Activated B cell treated with CpG ODN at 0.5 μM for 24 hours (primary cell): ENCODE measurements at regions not wholly inside any gene's neighbourhood (a gene's known extent, or its start where the extent isn't known, plus 50 kb on each side); places are given as distances from the start of the nearest gene placed in this dataset.
"Not testable (repeated sequence)": the region's sequence is repeated elsewhere in the genome, so short reads cannot be mapped to it uniquely, and the experiment has no call there.

Experiments
- ATAC-seq: fragments of 200-7000 bp; cut with Tn5 transposase; one replicate; pipeline ENCODE4 v1.10.0; 2021; ENCODE audit warnings: low read depth, mild to moderate bottlenecking, moderate library complexity
- CTCF ChIA-PET: fragments of 350-600 bp; sonication (Branson Sonifier 250); formaldehyde crosslinking; loops from one replicate; lab custom pipeline; 2021; ENCODE audit warnings: antibody characterized with exemption; lab: Charles Lee
- POLR2A ChIA-PET: fragments of 350-600 bp; sonication (Branson Sonifier 250); formaldehyde crosslinking; loops from one replicate; lab custom pipeline; 2021; ENCODE audit warnings: antibody characterized with exemption; lab: Charles Lee
- DNase-seq: peaks from one replicate; pipeline ENCODE4 v3.0.0; 2022
- H3K27ac Mint-ChIP-seq: one replicate; pipeline ENCODE4 v1.8.0; 2020; ENCODE audit warnings: mixed read lengths
- H3K27me3 Mint-ChIP-seq: one replicate; pipeline ENCODE4 v1.8.0; 2021; ENCODE audit warnings: mixed read lengths
- H3K36me3 Mint-ChIP-seq: one replicate; pipeline ENCODE4 v1.8.0; 2021; ENCODE audit warnings: low read depth, mixed read lengths
- H3K4me1 Mint-ChIP-seq: one replicate; pipeline ENCODE4 v1.8.0; 2021; ENCODE audit warnings: mixed read lengths
- H3K4me3 Mint-ChIP-seq: one replicate; pipeline ENCODE4 v1.8.0; 2020; ENCODE audit warnings: mild to moderate bottlenecking, mixed read lengths
- H3K9me3 Mint-ChIP-seq: one replicate; pipeline ENCODE4 v1.8.0; 2020; ENCODE audit warnings: mixed read lengths
- intact Hi-C: fragments of 100-400 bp; cut with micrococcal nuclease; formaldehyde crosslinking; loops from one replicate; pipeline ENCODE4 v1.15.1; 2024
- TF ChIP-seq, protein P1 (sequence below): fragments of 200-600 bp; IDR thresholded peaks from one replicate; pipeline ENCODE4 v1.8.0; 2022; ENCODE audit warnings: antibody characterized with exemption, mild to moderate bottlenecking

DNA sequence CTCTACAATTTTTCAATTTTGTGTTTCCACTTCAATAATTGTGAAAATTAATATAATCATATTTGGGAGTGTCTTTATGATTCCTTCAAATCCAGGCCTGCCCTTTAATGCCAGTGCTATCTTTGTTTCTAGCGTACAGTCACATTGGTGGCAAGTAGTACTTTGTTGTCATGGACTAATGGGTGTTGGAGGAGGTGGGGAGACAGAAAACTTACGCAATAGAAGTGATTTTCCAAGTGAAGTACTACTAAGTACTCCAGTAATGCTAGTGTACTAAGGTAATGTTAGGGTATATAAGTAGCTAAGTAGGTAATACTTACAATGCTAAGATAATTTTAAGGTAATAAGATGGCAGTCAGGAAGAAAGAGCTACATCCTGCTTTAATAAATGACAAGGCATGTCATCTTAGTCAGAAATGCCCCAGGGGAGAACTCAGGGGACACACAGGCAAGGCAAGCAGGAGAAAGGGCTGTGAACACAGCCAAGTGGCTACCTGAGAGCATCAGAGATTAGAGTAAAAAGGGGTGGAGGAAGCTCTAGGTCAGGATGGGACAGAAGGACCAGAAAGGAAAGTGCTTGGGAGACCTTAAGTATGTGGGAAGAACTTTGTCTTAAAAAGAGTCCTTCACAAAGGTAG is 217.2 kb upstream of the PRDM1 start:
- intact Hi-C loops: no loop called here
- peak; percentile 70 for ATAC-seq
- POLR2A ChIA-PET: interaction anchor here (0.5 to 1.4 kb wide), 3 partner anchors 15 to 123 kb away, joined by 3 to 7 read pairs (median 4); no protein-coding TSS in a partner anchor
- Mint-ChIP-seq H3K27ac (peak overlapping the region; percentile 81), H3K36me3 (no peaks in the 10 kb centered on the region), H3K27me3 (peaks cover 3% of the 10 kb centered on the region), H3K4me3 (peak overlapping the region; percentile 41), H3K9me3 (no peaks in the 10 kb centered on the region), H3K4me1 (peaks cover 53% of the 10 kb centered on the region)
- CTCF ChIA-PET: no interaction called here
- DNase-seq: no peak
- TF ChIP-seq, protein P1, sequence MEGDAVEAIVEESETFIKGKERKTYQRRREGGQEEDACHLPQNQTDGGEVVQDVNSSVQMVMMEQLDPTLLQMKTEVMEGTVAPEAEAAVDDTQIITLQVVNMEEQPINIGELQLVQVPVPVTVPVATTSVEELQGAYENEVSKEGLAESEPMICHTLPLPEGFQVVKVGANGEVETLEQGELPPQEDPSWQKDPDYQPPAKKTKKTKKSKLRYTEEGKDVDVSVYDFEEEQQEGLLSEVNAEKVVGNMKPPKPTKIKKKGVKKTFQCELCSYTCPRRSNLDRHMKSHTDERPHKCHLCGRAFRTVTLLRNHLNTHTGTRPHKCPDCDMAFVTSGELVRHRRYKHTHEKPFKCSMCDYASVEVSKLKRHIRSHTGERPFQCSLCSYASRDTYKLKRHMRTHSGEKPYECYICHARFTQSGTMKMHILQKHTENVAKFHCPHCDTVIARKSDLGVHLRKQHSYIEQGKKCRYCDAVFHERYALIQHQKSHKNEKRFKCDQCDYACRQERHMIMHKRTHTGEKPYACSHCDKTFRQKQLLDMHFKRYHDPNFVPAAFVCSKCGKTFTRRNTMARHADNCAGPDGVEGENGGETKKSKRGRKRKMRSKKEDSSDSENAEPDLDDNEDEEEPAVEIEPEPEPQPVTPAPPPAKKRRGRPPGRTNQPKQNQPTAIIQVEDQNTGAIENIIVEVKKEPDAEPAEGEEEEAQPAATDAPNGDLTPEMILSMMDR: no peak

GRCh38 chr6:105867821-105868220 is 218.3 kb upstream of the PRDM1 start:
- no peak for ATAC-seq
- peaks cover 3% of the 10 kb centered on the region for H3K27me3 Mint-ChIP-seq
- no peaks in the 10 kb centered on the region for H3K9me3 Mint-ChIP-seq
- TF ChIP-seq, protein P1: no peak
- H3K36me3 Mint-ChIP-seq: no peaks in the 10 kb centered on the region
- CTCF ChIA-PET: no interaction called here
- POLR2A ChIA-PET: no interaction called here
- peaks cover 53% of the 10 kb centered on the region for H3K4me1 Mint-ChIP-seq
- intact Hi-C loops: no loop called here
- no peak for DNase-seq
- no peak overlapping the region for H3K27ac Mint-ChIP-seq
- no peak overlapping the region for H3K4me3 Mint-ChIP-seq

DNA sequence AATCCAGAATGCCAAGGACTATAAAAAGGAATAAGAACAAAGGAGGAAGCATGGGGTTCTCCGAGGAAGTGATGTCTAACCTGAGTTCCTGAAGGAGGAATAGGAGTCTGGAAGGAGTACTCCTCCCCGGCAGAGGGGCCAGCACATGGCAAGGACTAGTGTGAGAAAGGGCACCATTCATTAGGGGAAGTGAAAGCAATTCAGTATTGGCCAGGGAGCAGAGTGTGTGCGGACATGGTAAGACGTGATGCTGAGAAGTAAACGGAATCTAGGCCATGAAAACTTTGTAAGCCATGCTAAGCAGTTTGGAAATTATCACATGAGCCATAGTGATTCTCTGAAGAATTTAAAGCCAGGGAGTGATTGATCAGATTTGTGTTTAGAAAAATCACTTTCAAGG is 218.9 kb upstream of the PRDM1 start:
- CTCF ChIA-PET: no interaction called here
- TF ChIP-seq, protein P1: no peak
- POLR2A ChIA-PET: no interaction called here
- intact Hi-C loops: no loop called here
- no peak overlapping the region for H3K4me3 Mint-ChIP-seq
- no peaks in the 10 kb centered on the region for H3K9me3 Mint-ChIP-seq
- H3K27ac Mint-ChIP-seq: peak overlapping the region; percentile 10
- no peaks in the 10 kb centered on the region for H3K36me3 Mint-ChIP-seq
- ATAC-seq: no peak
- H3K4me1 Mint-ChIP-seq: peaks cover 59% of the 10 kb centered on the region
- H3K27me3 Mint-ChIP-seq: peaks cover 3% of the 10 kb centered on the region
- no peak for DNase-seq

GRCh38 chr6:105862936-105863607 is 223.1 kb upstream of the PRDM1 start:
- peak; percentile 80 for ATAC-seq
- Mint-ChIP-seq H3K9me3 (no peaks in the 10 kb centered on the region), H3K4me1 (peaks cover 38% of the 10 kb centered on the region), H3K4me3 (peak overlapping the region; percentile 24), H3K36me3 (no peaks in the 10 kb centered on the region), H3K27me3 (no peaks in the 10 kb centered on the region), H3K27ac (peak overlapping the region; percentile 68)
- ChIA-PET CTCF (no interaction called here), POLR2A (interaction anchor here (0.7 to 1.1 kb wide), 4 partner anchors 10 to 223 kb away, joined by 3 to 6 read pairs (median 3); partner anchors contain the start of gene PRDM1)
- DNase-seq: no peak
- TF ChIP-seq, protein P1: no peak
- intact Hi-C loops: loop anchor here (2.0 kb wide), 1 partner anchor 18 kb away; no protein-coding TSS in a partner anchor

DNA sequence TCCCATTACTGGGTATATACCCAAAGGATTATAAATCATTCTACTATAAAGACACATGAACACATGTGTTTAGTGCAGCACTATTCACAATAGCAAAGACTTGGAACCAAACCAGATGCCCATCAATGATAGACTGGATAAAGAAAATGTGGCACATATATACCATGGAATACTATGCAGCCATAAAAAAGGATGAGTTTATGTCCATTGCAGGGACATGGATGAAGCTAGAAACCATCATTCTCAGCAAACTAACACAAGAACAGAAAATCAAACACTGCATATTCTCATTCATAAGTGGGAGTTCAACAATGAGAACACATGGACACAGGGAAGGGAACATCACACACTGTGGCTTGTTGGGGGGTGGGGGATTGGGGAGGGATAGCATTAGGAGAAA is 225.2 kb upstream of the PRDM1 start:
- POLR2A ChIA-PET, H3K27me3 Mint-ChIP-seq, CTCF ChIA-PET, intact Hi-C loops, H3K36me3 Mint-ChIP-seq, H3K4me3 Mint-ChIP-seq, H3K9me3 Mint-ChIP-seq, H3K27ac Mint-ChIP-seq, DNase-seq, ATAC-seq: not testable (repeated sequence)
- peaks cover 27% of the 10 kb centered on the region for H3K4me1 Mint-ChIP-seq
